ENCODE measurements at regions not wholly inside any gene's neighbourhood (a gene's known extent, or its start where the extent isn't known, plus 50 kb on each side); places are given as distances from the start of the nearest gene placed in this dataset.

- peak; percentile 13 for DNase-seq (ENCODE audit: low read depth)
These were observed 60.0 kb upstream of the GZMB start for GRCh38 chr14:24693983-24694382.

- DNase-seq (ENCODE audit: low read depth): no peak
These were observed 59.4 kb upstream of the GZMB start for GRCh38 chr14:24693353-24693737.

GRCh38 chr14:24692382-24693352 lies 58.7 kb upstream of the GZMB start:
- DNase-seq (ENCODE audit: low read depth): no peak

GRCh38 chr14:24690492-24690891 lies 56.5 kb upstream of the GZMB start:
- DNase-seq (ENCODE audit: low read depth): no peak

- no peak for DNase-seq (ENCODE audit: low read depth)
These were observed 54.2 kb upstream of the GZMB start for GRCh38 chr14:24688030-24688658.
